ENCODE measurements at regions not wholly inside any gene's neighbourhood (a gene's known extent, or its start where the extent isn't known, plus 50 kb on each side); places are given as distances from the start of the nearest gene placed in this dataset.

GRCh38 chr15:89397653-89398023 lies 63.0 kb upstream of the POLG start:
- no peaks in the 10 kb centered on the region for H3K4me1 ChIP-seq
- ChIA-PET CTCF (no interaction called here), POLR2A (no interaction called here)
- DNase-seq: no peak
- intact Hi-C loops (cut with micrococcal nuclease; ENCODE audit: unreplicated experiment): no loop called here
- no peak overlapping the region for H3K4me3 ChIP-seq (ENCODE audit: low read depth, low read length)
- peaks cover 11% of the 10 kb centered on the region for H3K27me3 Mint-ChIP-seq (ENCODE audit: insufficient read depth, unreplicated experiment)
- no peaks in the 10 kb centered on the region for H3K9me3 ChIP-seq
- no peaks in the 10 kb centered on the region for H3K4me1 Mint-ChIP-seq (ENCODE audit: low read depth, unreplicated experiment)
- no peaks in the 10 kb centered on the region for H3K9me3 Mint-ChIP-seq (ENCODE audit: unreplicated experiment)
- no peak overlapping the region for H3K27ac Mint-ChIP-seq (ENCODE audit: unreplicated experiment)
- H3K36me3 Mint-ChIP-seq (ENCODE audit: insufficient read depth, unreplicated experiment): no peaks in the 10 kb centered on the region
- no peak for TF ChIP-seq CTCF (IDR thresholded peaks at IDR 0.05; ENCODE audit: insufficient read depth in 1 of 2, low read depth in 1 of 2, low read length in 1 of 2, severe bottlenecking in 1 of 2, unreplicated experiment in 1 of 2)
- H3K27me3 ChIP-seq (replicated peaks; ENCODE audit: control insufficient read depth, insufficient read depth, low read length): no peaks in the 10 kb centered on the region; the same call in 1 of the 2 replicates
- H3K4me3 Mint-ChIP-seq (ENCODE audit: unreplicated experiment): no peak overlapping the region
- no peaks in the 10 kb centered on the region for H3K36me3 ChIP-seq (ENCODE audit: control insufficient read depth, insufficient read depth, low read length)
- no TSS peak for BruUV-seq (replicated peaks)

DNA sequence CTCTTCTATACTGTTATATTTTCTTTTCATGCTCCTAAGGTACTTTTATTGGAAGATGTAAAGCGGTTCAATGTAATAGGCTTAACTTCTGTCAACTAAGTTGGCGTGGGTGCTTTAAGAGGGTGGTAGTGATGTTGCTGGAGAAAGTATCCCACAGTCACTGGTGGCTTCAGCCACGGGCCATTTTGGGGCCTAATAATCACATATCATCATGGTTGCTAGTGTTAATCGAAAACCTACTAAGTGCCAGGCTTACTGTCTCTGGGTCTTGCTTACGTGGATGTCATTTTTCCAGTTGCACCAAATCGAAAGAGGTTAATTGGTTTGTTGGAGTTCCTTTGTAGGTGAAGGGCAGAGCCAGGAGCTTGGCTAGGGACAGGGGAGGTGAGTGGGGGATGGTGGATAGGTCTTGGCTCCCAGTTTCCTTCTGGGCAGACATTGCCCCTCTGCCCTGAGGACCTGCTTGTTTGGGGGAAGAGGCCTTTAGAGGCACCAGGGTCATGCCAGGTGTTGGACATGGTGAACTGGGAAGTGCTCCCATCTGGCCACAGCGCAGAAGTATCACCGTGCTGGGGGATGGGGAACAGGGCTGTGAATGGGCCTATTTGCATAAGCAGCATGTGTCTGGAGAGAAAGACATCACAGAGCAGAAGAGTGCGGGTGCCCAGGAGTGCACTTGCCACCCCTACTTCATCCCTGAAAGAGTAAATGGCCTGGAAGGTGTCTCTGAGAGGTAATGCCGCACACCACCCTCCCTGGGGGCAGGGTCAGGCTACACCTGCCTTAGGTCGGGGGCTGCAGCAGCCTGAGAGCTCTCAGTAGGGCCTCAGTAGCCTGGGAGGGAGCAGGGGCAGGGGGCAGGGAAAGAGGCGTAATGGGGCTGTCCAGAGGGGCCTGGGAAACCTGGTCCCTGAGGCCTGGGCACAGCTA lies 62.4 kb upstream of the POLG start:
- Histone ChIP-seq H3K4me1 (no peaks in the 10 kb centered on the region), H3K27me3 (replicated peaks; ENCODE audit: control insufficient read depth, insufficient read depth, low read length) (no peaks in the 10 kb centered on the region; the same call in 1 of the 2 replicates), H3K36me3 (ENCODE audit: control insufficient read depth, insufficient read depth, low read length) (no peaks in the 10 kb centered on the region), H3K4me3 (ENCODE audit: low read depth, low read length) (no peak overlapping the region), H3K9me3 (no peaks in the 10 kb centered on the region)
- no TSS peak for BruUV-seq (replicated peaks)
- ChIA-PET POLR2A (no interaction called here), CTCF (no interaction called here)
- H3K9me3 Mint-ChIP-seq (ENCODE audit: unreplicated experiment): no peaks in the 10 kb centered on the region
- no peaks in the 10 kb centered on the region for H3K36me3 Mint-ChIP-seq (ENCODE audit: insufficient read depth, unreplicated experiment)
- TF ChIP-seq CTCF (IDR thresholded peaks at IDR 0.05; ENCODE audit: insufficient read depth in 1 of 2, low read depth in 1 of 2, low read length in 1 of 2, severe bottlenecking in 1 of 2, unreplicated experiment in 1 of 2): no peak
- no peak overlapping the region for H3K4me3 Mint-ChIP-seq (ENCODE audit: unreplicated experiment)
- H3K4me1 Mint-ChIP-seq (ENCODE audit: low read depth, unreplicated experiment): no peaks in the 10 kb centered on the region
- DNase-seq: no peak
- peaks cover 11% of the 10 kb centered on the region for H3K27me3 Mint-ChIP-seq (ENCODE audit: insufficient read depth, unreplicated experiment)
- intact Hi-C loops (cut with micrococcal nuclease; ENCODE audit: unreplicated experiment): no loop called here
- H3K27ac Mint-ChIP-seq (ENCODE audit: unreplicated experiment): no peak overlapping the region

DNA sequence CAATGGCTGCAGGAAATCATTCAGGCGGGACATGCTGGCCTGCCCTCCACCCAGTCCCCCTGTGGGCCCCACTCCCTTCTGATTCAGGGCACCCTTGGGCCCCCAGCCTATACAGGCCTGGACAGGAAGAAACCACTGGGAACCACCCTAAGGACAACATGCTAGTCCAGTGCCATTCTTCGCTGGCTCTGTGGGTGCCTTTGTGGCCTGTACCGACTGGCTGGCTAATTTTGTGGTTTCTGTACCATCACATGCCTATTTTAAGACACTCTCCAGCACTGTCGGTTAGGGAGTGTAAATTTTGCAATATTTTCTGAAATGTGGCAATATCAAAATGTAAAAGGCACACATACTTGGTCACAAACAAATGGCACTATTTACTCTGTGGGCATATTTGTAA lies 61.4 kb upstream of the POLG start:
- BruUV-seq (replicated peaks): no TSS peak
- H3K9me3 ChIP-seq: no peaks in the 10 kb centered on the region
- intact Hi-C loops (cut with micrococcal nuclease; ENCODE audit: unreplicated experiment): no loop called here
- H3K36me3 Mint-ChIP-seq (ENCODE audit: insufficient read depth, unreplicated experiment): no peaks in the 10 kb centered on the region
- H3K27me3 ChIP-seq (replicated peaks; ENCODE audit: control insufficient read depth, insufficient read depth, low read length): no peaks in the 10 kb centered on the region; the same call in 1 of the 2 replicates
- ChIA-PET CTCF (no interaction called here), POLR2A (no interaction called here)
- H3K9me3 Mint-ChIP-seq (ENCODE audit: unreplicated experiment): no peaks in the 10 kb centered on the region
- no peak overlapping the region for H3K4me3 Mint-ChIP-seq (ENCODE audit: unreplicated experiment)
- H3K36me3 ChIP-seq (ENCODE audit: control insufficient read depth, insufficient read depth, low read length): no peaks in the 10 kb centered on the region
- DNase-seq: no peak
- H3K4me1 Mint-ChIP-seq (ENCODE audit: low read depth, unreplicated experiment): no peaks in the 10 kb centered on the region
- H3K4me3 ChIP-seq (ENCODE audit: low read depth, low read length): no peak overlapping the region
- no peak for TF ChIP-seq CTCF (IDR thresholded peaks at IDR 0.05; ENCODE audit: insufficient read depth in 1 of 2, low read depth in 1 of 2, low read length in 1 of 2, severe bottlenecking in 1 of 2, unreplicated experiment in 1 of 2)
- no peaks in the 10 kb centered on the region for H3K4me1 ChIP-seq
- H3K27me3 Mint-ChIP-seq (ENCODE audit: insufficient read depth, unreplicated experiment): peaks cover 14% of the 10 kb centered on the region
- no peak overlapping the region for H3K27ac Mint-ChIP-seq (ENCODE audit: unreplicated experiment)
